Left renal pelvis (tissue), 4 donors: ENCODE measurements at regions not wholly inside any gene's neighbourhood (a gene's known extent, or its start where the extent isn't known, plus 50 kb on each side); places are given as distances from the start of the nearest gene placed in this dataset.
"Not testable (repeated sequence)": the region's sequence is repeated elsewhere in the genome, so short reads cannot be mapped to it uniquely, and the experiment has no call there.

Experiments
- DNase-seq, 4 donors: peaks; one replicate each; pipeline ENCODE4 v3.0.0-alpha.2; 2013; ENCODE audit warnings: low read depth in 4 of 4, low spot score in 3 of 4

- DNase-seq, result no peak
Observed at GRCh38 chr14:30214014-30214413, 286.4 kb upstream of the PRKD1 start.

- DNase-seq, result peak in 3 of 4 donors; percentile 10 to 22 (median 21)
Observed at GRCh38 chr14:30214461-30215090, 286.9 kb upstream of the PRKD1 start.

GRCh38 chr14:30218907-30219306 is 291.3 kb upstream of the PRKD1 start:
- no peak for DNase-seq

GRCh38 chr14:30221546-30221945 is 293.9 kb upstream of the PRKD1 start:
- no peak for DNase-seq

- DNase-seq, result peak in 1 of 4 donors; percentile 4
Observed at GRCh38 chr14:30223385-30223785, 295.7 kb upstream of the PRKD1 start.

- no peak for DNase-seq
Observed at GRCh38 chr14:30223966-30224365, 296.3 kb upstream of the PRKD1 start.

- DNase-seq, result no peak
Observed at GRCh38 chr14:30225176-30225575, 297.5 kb upstream of the PRKD1 start.

- DNase-seq, result no peak
Observed at GRCh38 chr14:30227436-30227835, 299.8 kb upstream of the PRKD1 start.

GRCh38 chr14:30227876-30228275 is 300.2 kb upstream of the PRKD1 start:
- DNase-seq, result no peak

- DNase-seq, result no peak
Observed at GRCh38 chr14:30230719-30231118, 303.1 kb upstream of the PRKD1 start.

- DNase-seq, result no peak
Observed at GRCh38 chr14:30234966-30235365, 307.3 kb upstream of the PRKD1 start.

- no peak for DNase-seq
Observed at GRCh38 chr14:30235485-30235884, 307.8 kb upstream of the PRKD1 start.

- no peak for DNase-seq
Observed at GRCh38 chr14:30238936-30239335, 311.3 kb upstream of the PRKD1 start.

GRCh38 chr14:30240018-30240417 is 312.4 kb upstream of the PRKD1 start:
- no peak for DNase-seq

- no peak for DNase-seq
Observed at GRCh38 chr14:30240685-30241084, 313.0 kb upstream of the PRKD1 start.

- DNase-seq, result no peak
Observed at GRCh38 chr14:30242744-30243143, 315.1 kb upstream of the PRKD1 start.

GRCh38 chr14:30243207-30243606 is 315.6 kb upstream of the PRKD1 start:
- DNase-seq, result no peak

- no peak for DNase-seq
Observed at GRCh38 chr14:30243805-30244204, 315.2 kb upstream of the G2E3 start.

- not testable (repeated sequence) for DNase-seq
Observed at GRCh38 chr14:30244348-30244747, 314.6 kb upstream of the G2E3 start.

GRCh38 chr14:30251017-30251416 is 307.9 kb upstream of the G2E3 start:
- no peak for DNase-seq

- no peak for DNase-seq
Observed at GRCh38 chr14:30251557-30252100, 307.3 kb upstream of the G2E3 start.

- DNase-seq, result no peak
Observed at GRCh38 chr14:30252151-30252550, 306.8 kb upstream of the G2E3 start.
